Natural killer cell treated with Interleukin-12 subunit alpha and Interleukin-12 subunit beta and Interleukin-15 and Interleukin-18, amount 100 ng/mL, for 72 hours (primary cell): ENCODE measurements at regions not wholly inside any gene's neighbourhood (a gene's known extent, or its start where the extent isn't known, plus 50 kb on each side); places are given as distances from the start of the nearest gene placed in this dataset.

Experiments used
- ATAC-seq, 2 donors: fragments of 150-1000 bp; cut with Tn5 transposase in 1 of 2; sonication (Bioruptor Pico), chemical (Tn5 transposase) in 1 of 2; 2 replicates each; pipeline ENCODE4 v1.10.0; 2021
- DNase-seq: peaks from one replicate; pipeline ENCODE4 v3.0.0; 2022; ENCODE audit warnings: low spot score
- H3K27ac Mint-ChIP-seq, 2 donors: 1 replicate in 1 of 2; 2 replicates in 1 of 2; pipeline ENCODE4 v1.8.0; 2022; ENCODE audit warnings: mixed read lengths in 2 of 2, mild to moderate bottlenecking in 1 of 2, moderate library complexity in 1 of 2
- H3K27me3 Mint-ChIP-seq, 2 donors: 1 replicate in 1 of 2; 2 replicates in 1 of 2; pipeline ENCODE4 v1.8.0; 2022; ENCODE audit warnings: mixed read lengths in 2 of 2
- H3K36me3 Mint-ChIP-seq: one replicate; pipeline ENCODE4 v1.8.0; 2022; ENCODE audit warnings: mixed read lengths
- H3K4me1 Mint-ChIP-seq, 2 donors: 1 replicate in 1 of 2; 2 replicates in 1 of 2; pipeline ENCODE4 v1.8.0; 2022; ENCODE audit warnings: low read depth in 2 of 2, mixed read lengths in 2 of 2, mild to moderate bottlenecking in 1 of 2
- H3K4me3 Mint-ChIP-seq: one replicate; pipeline ENCODE4 v1.8.0; 2022; ENCODE audit warnings: mixed read lengths
- H3K9me3 Mint-ChIP-seq: 2 replicates; pipeline ENCODE4 v1.8.0; 2022; ENCODE audit warnings: mixed read lengths

DNA sequence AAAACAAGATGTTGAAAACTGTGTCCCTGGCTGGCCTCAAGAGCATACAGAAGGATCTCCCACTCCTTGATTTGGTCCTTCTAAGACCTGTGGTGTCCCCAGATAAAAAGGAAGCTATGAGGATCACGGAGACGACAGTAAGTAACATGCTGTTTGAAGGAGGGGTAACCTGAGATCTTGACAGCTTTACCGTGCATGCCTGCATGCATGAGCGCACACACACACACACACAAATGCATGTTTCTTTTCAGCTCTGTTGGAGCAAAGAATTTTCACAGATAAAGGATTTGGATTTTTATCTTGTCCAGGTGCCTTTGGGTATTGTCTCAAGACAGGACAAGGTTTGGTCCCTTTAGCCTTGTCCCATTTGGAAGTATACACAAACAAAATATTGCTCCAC, 411.6 kb upstream of the CCDC196 start:
- Mint-ChIP-seq H3K27me3 (peaks cover 7 to 40% of the 10 kb centered on the region in 2 donors), H3K9me3 (no peaks in the 10 kb centered on the region), H3K36me3 (no peaks in the 10 kb centered on the region), H3K27ac (no peak overlapping the region), H3K4me1 (peaks cover 0 to 4% of the 10 kb centered on the region in 2 donors), H3K4me3 (no peak overlapping the region)
- no peak for DNase-seq
- ATAC-seq, result no peak

DNA sequence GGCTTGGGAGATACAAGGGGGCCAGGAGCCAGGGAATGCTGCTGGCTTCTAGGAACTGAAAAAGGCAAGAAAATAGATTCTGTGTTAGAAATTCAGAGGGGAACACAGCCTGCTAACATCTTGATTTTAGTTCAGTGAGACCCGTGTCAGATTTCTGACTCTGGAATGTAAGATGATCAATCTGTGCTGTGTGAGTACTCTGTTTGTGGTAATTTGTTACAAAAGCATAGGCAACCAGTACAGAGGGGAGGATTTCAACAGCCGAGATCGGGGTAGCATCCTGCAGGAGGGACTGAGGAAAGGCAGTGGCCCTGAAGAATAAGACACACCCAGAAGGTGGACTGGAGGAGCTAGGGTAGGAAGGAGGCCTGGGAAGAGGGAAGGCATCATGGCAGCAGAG, 410.0 kb upstream of the CCDC196 start:
- H3K36me3 Mint-ChIP-seq, result no peaks in the 10 kb centered on the region

DNA sequence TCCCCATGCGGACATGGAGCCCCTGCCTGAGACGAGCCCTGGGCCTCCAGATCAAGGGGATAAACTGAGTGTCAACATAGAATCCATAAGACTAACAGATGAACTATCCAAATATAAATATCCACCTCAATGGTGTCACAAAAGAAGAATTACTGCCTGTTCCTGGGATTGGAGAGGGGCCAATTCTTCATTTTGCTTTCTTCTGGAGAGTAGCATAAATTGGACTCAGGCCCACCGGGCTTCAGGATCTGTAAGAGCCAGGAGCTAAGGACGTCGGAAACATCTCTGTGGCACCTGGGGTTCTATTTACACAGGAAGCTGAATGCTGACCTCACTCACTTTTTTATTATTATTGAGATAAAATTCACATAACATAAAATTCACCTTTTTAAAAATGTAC, 408.2 kb upstream of the CCDC196 start:
- DNase-seq, result no peak
- Mint-ChIP-seq H3K4me3 (no peak overlapping the region), H3K27ac (no peak overlapping the region), H3K36me3 (no peaks in the 10 kb centered on the region), H3K9me3 (no peaks in the 10 kb centered on the region), H3K4me1 (no peaks in the 10 kb centered on the region), H3K27me3 (peaks cover 5 to 30% of the 10 kb centered on the region in 2 donors)
- ATAC-seq, result no peak

More for the DNA sequence above, 410.0 kb upstream of the CCDC196 start:
- H3K27ac Mint-ChIP-seq, result no peak overlapping the region
- DNase-seq (no peak), ATAC-seq (no peak)
- H3K27me3 Mint-ChIP-seq, result peaks cover 3 to 30% of the 10 kb centered on the region in 2 donors
- no peaks in the 10 kb centered on the region for H3K4me1 Mint-ChIP-seq
- no peaks in the 10 kb centered on the region for H3K9me3 Mint-ChIP-seq
- no peak overlapping the region for H3K4me3 Mint-ChIP-seq

- H3K9me3 Mint-ChIP-seq, result no peaks in the 10 kb centered on the region
- H3K27ac Mint-ChIP-seq, result no peak overlapping the region
- H3K4me3 Mint-ChIP-seq, result no peak overlapping the region
- no peaks in the 10 kb centered on the region for H3K36me3 Mint-ChIP-seq
- ATAC-seq, result no peak
- no peak for DNase-seq
- peaks cover 21 to 44% of the 10 kb centered on the region in 2 donors for H3K27me3 Mint-ChIP-seq
- H3K4me1 Mint-ChIP-seq, result no peaks in the 10 kb centered on the region
Observed at GRCh38 chr14:66081594-66082376, 404.4 kb upstream of the CCDC196 start.

DNA sequence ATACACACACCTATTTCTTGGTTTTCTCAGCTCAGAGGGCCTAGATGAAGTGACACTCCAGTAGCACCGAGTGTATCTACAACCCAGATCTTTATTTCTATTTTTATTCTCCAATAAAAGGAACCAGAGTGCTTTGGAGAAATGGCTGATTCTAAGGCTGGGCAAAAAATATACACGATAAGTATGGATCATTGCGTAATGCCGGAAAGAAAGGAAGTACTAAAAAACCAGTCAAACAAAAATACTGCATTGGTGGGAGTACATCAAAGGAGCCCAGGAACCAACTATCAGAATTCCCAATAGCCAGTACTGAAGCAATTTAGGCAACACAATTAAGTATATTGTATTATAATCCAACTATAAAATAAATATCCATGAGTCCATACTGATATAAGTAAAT, 400.9 kb upstream of the CCDC196 start:
- peaks cover 26 to 34% of the 10 kb centered on the region in 2 donors for H3K27me3 Mint-ChIP-seq
- no peak overlapping the region for H3K4me3 Mint-ChIP-seq
- H3K4me1 Mint-ChIP-seq, result no peaks in the 10 kb centered on the region
- H3K9me3 Mint-ChIP-seq, result no peaks in the 10 kb centered on the region
- DNase-seq, result no peak
- no peak overlapping the region for H3K27ac Mint-ChIP-seq
- H3K36me3 Mint-ChIP-seq, result no peaks in the 10 kb centered on the region
- ATAC-seq, result no peak

DNA sequence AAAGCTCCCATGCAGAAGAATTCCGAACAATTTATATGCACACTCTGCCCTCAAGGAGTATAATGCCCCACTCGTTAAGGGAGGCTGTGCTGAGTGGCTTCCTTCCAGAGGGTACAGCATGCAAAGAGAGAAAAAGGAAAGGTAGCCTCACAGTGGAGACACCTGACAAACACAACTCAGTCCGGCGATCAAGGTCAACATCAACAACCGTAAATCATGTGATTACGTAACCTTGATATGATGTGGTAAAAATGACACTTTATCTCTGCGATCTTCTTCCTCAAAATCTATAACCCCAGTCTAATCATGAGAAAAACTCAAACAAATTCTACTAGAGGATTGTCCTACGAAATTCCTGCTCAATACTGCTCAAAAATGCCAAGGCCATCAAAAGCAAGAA, 400.5 kb upstream of the CCDC196 start:
- Mint-ChIP-seq H3K27me3 (peaks cover 23 to 34% of the 10 kb centered on the region in 2 donors), H3K27ac (no peak overlapping the region)

DNA sequence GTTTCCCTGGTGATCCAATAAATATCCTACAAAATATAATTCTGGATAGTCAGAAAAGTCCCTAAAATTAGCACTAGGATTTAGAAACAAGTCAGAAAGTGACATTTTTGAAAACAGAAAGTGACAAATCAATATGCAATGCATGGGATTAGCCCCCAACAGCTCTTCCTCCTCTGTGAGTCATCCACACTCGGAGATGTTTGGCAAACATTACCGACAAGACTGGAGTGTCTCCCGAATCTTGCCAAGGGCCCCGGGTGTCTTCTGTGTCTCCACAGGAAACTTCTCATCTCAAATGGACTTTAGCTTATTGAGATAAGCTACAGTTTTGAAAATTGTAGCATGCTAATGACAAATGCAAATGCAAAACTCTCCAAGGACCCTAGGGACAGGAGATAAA, 398.9 kb upstream of the CCDC196 start:
- H3K27me3 Mint-ChIP-seq, result peaks cover 21 to 40% of the 10 kb centered on the region in 2 donors
- H3K4me3 Mint-ChIP-seq, result no peak overlapping the region
- no peaks in the 10 kb centered on the region for H3K36me3 Mint-ChIP-seq
- no peaks in the 10 kb centered on the region for H3K4me1 Mint-ChIP-seq
- ATAC-seq, result no peak
- no peaks in the 10 kb centered on the region for H3K9me3 Mint-ChIP-seq
- no peak overlapping the region for H3K27ac Mint-ChIP-seq
- no peak for DNase-seq

More for the DNA sequence above, 400.5 kb upstream of the CCDC196 start:
- DNase-seq, result no peak
- no peaks in the 10 kb centered on the region for H3K36me3 Mint-ChIP-seq
- ATAC-seq, result no peak
- H3K9me3 Mint-ChIP-seq, result no peaks in the 10 kb centered on the region
- no peaks in the 10 kb centered on the region for H3K4me1 Mint-ChIP-seq
- H3K4me3 Mint-ChIP-seq, result no peak overlapping the region

- H3K27me3 Mint-ChIP-seq, result peaks cover 17 to 42% of the 10 kb centered on the region in 2 donors
- H3K36me3 Mint-ChIP-seq, result no peaks in the 10 kb centered on the region
- no peak overlapping the region for H3K4me3 Mint-ChIP-seq
- ATAC-seq (no peak), DNase-seq (no peak)
- H3K4me1 Mint-ChIP-seq, result no peaks in the 10 kb centered on the region
- no peak overlapping the region for H3K27ac Mint-ChIP-seq
- H3K9me3 Mint-ChIP-seq, result no peaks in the 10 kb centered on the region
Observed at GRCh38 chr14:66088656-66089055, 397.5 kb upstream of the CCDC196 start.

DNA sequence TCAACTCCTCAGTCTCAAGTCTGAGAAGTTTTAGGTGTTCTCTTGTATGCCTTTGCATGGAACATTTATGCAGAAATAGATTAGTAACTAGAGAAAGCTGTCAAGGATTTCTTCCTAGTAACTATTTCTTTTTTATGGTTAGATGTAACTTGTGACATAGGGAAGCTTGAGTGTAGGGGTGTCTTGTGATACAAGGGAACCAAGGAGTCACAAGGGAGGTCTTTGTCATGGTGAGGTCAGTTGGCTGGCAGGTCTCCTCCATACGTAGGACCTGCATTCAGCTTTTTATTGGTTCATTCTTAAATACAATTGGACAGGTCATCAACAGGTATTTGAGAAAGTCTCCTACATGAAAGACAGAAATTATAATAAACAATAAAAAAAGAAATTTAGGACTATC, 394.0 kb upstream of the CCDC196 start:
- no peaks in the 10 kb centered on the region for H3K36me3 Mint-ChIP-seq
- H3K4me3 Mint-ChIP-seq, result no peak overlapping the region
- H3K4me1 Mint-ChIP-seq, result no peaks in the 10 kb centered on the region
- no peak for DNase-seq
- no peak overlapping the region for H3K27ac Mint-ChIP-seq
- ATAC-seq, result no peak
- peaks cover 5 to 32% of the 10 kb centered on the region in 2 donors for H3K27me3 Mint-ChIP-seq
- H3K9me3 Mint-ChIP-seq, result no peaks in the 10 kb centered on the region

GRCh38 chr14:66092748-66093147, 393.4 kb upstream of the CCDC196 start:
- Mint-ChIP-seq H3K9me3 (no peaks in the 10 kb centered on the region), H3K4me3 (no peak overlapping the region), H3K36me3 (no peaks in the 10 kb centered on the region), H3K27ac (no peak overlapping the region), H3K4me1 (no peaks in the 10 kb centered on the region), H3K27me3 (peaks cover 5 to 32% of the 10 kb centered on the region in 2 donors)
- no peak for ATAC-seq
- no peak for DNase-seq

DNA sequence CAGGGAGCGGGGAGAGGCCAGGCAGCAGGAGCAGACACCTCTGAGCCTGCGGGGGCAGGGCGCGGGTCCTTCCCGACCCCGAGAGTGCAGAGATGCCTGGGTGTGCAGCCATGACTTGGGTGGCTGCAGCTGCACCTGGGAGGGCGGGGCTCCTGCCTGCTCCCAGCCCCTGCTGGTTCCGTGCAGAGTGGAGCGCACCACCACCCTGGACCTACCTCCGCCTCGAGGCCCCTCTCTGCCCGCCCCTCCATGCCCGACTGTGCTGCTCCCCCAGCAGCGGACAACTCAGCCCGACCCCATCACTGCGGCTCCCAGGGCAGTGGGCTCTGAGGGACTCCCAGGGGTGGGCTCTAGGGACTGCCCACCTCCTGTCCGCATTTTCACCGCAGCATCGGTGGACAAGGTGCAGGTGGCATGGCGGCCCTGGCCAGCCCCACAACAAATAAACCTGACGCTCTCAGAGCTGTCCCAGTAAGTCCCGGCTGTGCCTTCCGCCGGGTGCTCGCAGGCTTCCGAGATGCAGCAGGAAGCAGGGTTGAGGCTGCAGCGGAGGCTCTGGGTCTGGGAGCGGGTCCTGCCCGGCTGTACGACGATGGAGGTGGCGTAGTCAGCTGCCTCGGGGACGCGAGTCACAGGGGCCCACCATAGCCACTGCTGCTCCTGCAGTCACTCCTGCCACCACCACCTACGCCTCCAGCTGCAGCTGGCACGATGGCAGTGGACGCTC, 392.0 kb upstream of the CCDC196 start:
- H3K4me1 Mint-ChIP-seq, result no peaks in the 10 kb centered on the region
- H3K36me3 Mint-ChIP-seq, result no peaks in the 10 kb centered on the region
- H3K9me3 Mint-ChIP-seq, result no peaks in the 10 kb centered on the region
- H3K4me3 Mint-ChIP-seq, result no peak overlapping the region
- H3K27ac Mint-ChIP-seq, result no peak overlapping the region
- ATAC-seq, result peak in 1 of 2 donors; percentile 20
- no peak for DNase-seq
- peaks cover 3 to 33% of the 10 kb centered on the region in 2 donors for H3K27me3 Mint-ChIP-seq

DNA sequence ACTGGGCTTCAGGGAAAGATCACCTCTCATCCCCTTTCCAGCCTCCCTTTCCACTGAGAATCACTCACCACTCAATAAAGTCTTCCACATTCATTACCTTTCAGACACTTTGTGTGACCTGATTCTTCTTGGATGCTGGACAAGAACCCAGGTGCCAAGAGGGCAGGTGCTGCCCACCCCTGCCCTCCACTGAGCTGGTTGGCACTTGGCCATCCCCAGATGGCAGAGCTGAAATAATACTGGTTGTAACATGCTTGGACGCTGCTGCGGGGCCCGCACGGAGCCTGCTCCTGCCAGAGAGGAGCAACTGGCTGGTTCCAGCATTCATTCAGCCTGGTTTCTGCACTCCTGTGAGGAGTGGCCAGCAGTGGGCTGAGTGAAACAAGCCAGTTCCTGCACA, 386.7 kb upstream of the CCDC196 start:
- Mint-ChIP-seq H3K4me1 (no peaks in the 10 kb centered on the region), H3K36me3 (no peaks in the 10 kb centered on the region), H3K4me3 (no peak overlapping the region), H3K27me3 (peaks cover 8 to 33% of the 10 kb centered on the region in 2 donors), H3K27ac (no peak overlapping the region), H3K9me3 (no peaks in the 10 kb centered on the region)
- ATAC-seq (no peak), DNase-seq (no peak)

GRCh38 chr14:66099931-66100330, 386.2 kb upstream of the CCDC196 start:
- H3K27ac Mint-ChIP-seq, result no peak overlapping the region
- H3K9me3 Mint-ChIP-seq, result no peaks in the 10 kb centered on the region
- peak in 1 of 2 donors; percentile 65 for ATAC-seq
- no peaks in the 10 kb centered on the region for H3K4me1 Mint-ChIP-seq
- no peak overlapping the region for H3K4me3 Mint-ChIP-seq
- no peaks in the 10 kb centered on the region for H3K36me3 Mint-ChIP-seq
- peaks cover 8 to 33% of the 10 kb centered on the region in 2 donors for H3K27me3 Mint-ChIP-seq
- no peak for DNase-seq

DNA sequence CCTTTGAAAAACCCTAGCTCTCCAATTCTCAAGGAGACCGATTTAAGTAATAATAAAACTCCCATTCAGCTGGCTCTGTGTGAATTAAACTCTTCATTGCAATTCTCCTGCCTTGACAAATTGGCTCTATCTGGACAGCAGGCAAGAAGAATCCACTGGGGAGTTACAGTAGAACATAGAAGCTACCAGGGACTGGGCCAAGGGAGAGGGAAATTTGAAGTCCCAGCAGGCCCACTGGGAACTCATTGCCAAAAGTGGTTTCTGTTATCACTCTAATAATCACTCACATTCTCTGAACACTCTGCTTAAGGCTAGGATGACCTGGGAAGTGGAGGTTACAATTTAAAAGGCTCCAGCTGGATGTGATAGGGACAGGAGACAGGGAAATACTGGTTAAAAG, 384.5 kb upstream of the CCDC196 start:
- no peaks in the 10 kb centered on the region for H3K9me3 Mint-ChIP-seq
- no peaks in the 10 kb centered on the region for H3K36me3 Mint-ChIP-seq
- no peak overlapping the region for H3K4me3 Mint-ChIP-seq
- no peak for DNase-seq
- no peaks in the 10 kb centered on the region for H3K4me1 Mint-ChIP-seq
- no peak overlapping the region for H3K27ac Mint-ChIP-seq
- peaks cover 12 to 31% of the 10 kb centered on the region in 2 donors for H3K27me3 Mint-ChIP-seq
- ATAC-seq, result no peak
